NB4 (cell line): ENCODE measurements at regions not wholly inside any gene's neighbourhood (a gene's known extent, or its start where the extent isn't known, plus 50 kb on each side); places are given as distances from the start of the nearest gene placed in this dataset.

ENCODE experiments used
- DNase-seq: peaks from one replicate; pipeline ENCODE4 v3.0.0; 2010; ENCODE audit warnings: low read depth
- H3K4me3 ChIP-seq: one replicate; pipeline ENCODE4 v1.5.1; 2011; ENCODE audit warnings: mild to moderate bottlenecking, low read depth, low read length, moderate library complexity
- CTCF ChIP-seq: IDR thresholded peaks from one replicate; pipeline ENCODE4 v1.5.1; 2012; ENCODE audit warnings: low read depth, low read length
- MAX ChIP-seq: IDR thresholded peaks from 2 replicates; pipeline ENCODE4 v1.6.1; 2011; ENCODE audit warnings: low read depth, low read length
- MYC ChIP-seq: IDR thresholded peaks from 2 replicates; pipeline ENCODE4 v1.6.1; 2011; ENCODE audit warnings: low read depth, low read length
- POLR2A ChIP-seq: IDR thresholded peaks from 2 replicates; pipeline ENCODE4 v1.6.1; 2011; ENCODE audit warnings: mild to moderate bottlenecking; ENCODE audit not compliant: insufficient read length; ENCODE audit errors: extremely low read depth

DNA sequence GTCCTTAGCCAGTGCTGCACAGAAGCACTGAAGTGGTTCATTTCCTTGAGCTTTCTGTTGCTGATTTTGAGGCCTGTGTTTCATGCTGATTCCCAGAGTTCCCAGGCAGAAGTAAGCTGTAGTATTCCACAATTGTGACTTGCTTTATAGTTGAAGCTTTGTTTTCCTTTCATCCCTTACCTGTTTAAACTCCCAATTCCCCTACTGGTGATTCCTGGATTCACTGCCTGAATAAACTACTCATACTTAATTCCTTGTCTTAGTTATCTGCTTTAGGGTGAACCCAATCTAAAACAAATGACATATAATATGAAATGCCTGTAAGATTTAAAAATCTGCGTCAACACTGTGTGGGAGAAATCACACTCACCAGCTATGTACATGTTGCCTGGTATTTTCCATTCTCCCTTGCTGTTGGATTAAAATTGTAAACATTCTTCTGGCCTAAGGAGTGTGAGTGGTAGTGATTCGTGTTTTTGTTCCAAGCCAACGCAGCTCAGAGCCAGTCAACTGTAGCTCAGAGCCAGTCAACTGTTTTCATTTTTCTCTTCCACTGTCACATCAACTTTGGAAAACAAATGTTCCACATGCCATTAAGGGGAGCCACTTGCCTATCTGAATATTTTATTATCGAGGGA lies 879.4 kb downstream of the MRPL39 start:
- DNase-seq, result no peak
- TF ChIP-seq POLR2A, result no peak
- no peak for TF ChIP-seq CTCF
- no peak for TF ChIP-seq MAX
- TF ChIP-seq MYC, result no peak

GRCh38 chr21:24716281-24716918 lies 890.9 kb downstream of the MRPL39 start:
- no peak for DNase-seq
- H3K4me3 ChIP-seq, result no peak overlapping the region
- TF ChIP-seq POLR2A, result no peak
- no peak for TF ChIP-seq MYC
- TF ChIP-seq MAX, result no peak
- TF ChIP-seq CTCF, result no peak

More for the DNA sequence above, 879.4 kb downstream of the MRPL39 start:
- no peak overlapping the region for H3K4me3 ChIP-seq

GRCh38 chr21:24714646-24715200 lies 892.6 kb downstream of the MRPL39 start:
- no peak for TF ChIP-seq MAX
- TF ChIP-seq POLR2A, result no peak
- TF ChIP-seq CTCF, result no peak
- TF ChIP-seq MYC, result no peak
- no peak overlapping the region for H3K4me3 ChIP-seq
- DNase-seq, result no peak

- no peak for DNase-seq
- TF ChIP-seq POLR2A (no peak), MYC (no peak), CTCF (no peak), MAX (no peak)
- H3K4me3 ChIP-seq, result no peak overlapping the region
Measured at GRCh38 chr21:24705201-24705600, 902.1 kb downstream of the MRPL39 start.

DNA sequence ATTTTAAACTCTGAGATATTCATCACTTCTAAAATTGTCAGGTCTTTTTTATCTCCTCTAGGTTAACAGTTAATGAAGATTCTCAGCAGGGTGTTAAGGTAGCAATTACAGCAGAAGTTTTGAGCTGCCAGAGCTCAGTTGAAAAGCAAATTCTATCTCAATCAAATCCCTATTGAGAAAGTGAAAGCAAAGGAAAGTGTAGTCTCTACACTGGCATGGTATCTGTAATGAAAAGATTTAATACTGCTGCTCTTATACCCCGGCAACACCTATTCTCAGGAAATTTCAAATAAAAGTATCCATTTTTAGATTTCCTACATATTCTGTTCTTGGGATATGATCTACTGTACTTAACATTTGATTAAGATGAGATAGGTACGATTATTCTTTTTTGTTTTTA lies 913.5 kb downstream of the MRPL39 start:
- no peak for DNase-seq
- TF ChIP-seq MAX, result no peak
- no peak for TF ChIP-seq POLR2A
- no peak for TF ChIP-seq CTCF
- TF ChIP-seq MYC, result no peak
- no peak overlapping the region for H3K4me3 ChIP-seq

- no peak overlapping the region for H3K4me3 ChIP-seq
- TF ChIP-seq POLR2A, result no peak
- TF ChIP-seq CTCF, result no peak
- TF ChIP-seq MYC, result no peak
- TF ChIP-seq MAX, result no peak
- no peak for DNase-seq
Measured at GRCh38 chr21:24681456-24681855, 925.8 kb downstream of the MRPL39 start.
